H1 (cell line): ENCODE measurements at regions not wholly inside any gene's neighbourhood (a gene's known extent, or its start where the extent isn't known, plus 50 kb on each side); places are given as distances from the start of the nearest gene placed in this dataset.

Source experiments
- CTCF ChIA-PET: fragments of 300-600 bp; sonication (Branson Sonifier 250); formaldehyde crosslinking; loops from one replicate; lab custom pipeline; 2021; ENCODE audit not compliant: partially characterized antibody; lab: Charles Lee
- POLR2A ChIA-PET: fragments of 300-600 bp; sonication (Branson Sonifier 250); formaldehyde crosslinking; loops from one replicate; lab custom pipeline; 2021; ENCODE audit warnings: inconsistent platforms; ENCODE audit not compliant: partially characterized antibody; lab: Charles Lee
- DNase-seq, 2 experiments: peaks; one replicate each; pipeline versions ENCODE4 v3.0.0 to v3.0.0-alpha.2; 2010 to 2022; ENCODE audit warnings: low spot score in 2 of 2, low read depth in 1 of 2, mixed read lengths in 1 of 2
- FAIRE-seq: peaks from 2 replicates; lab custom pipeline; 2011; peaks lifted over from hg19 to GRCh38; lab: Jason Lieb, UNC
- H2AFZ ChIP-seq: 2 replicates; pipeline ENCODE4 v1.8.1; 2012; ENCODE audit warnings: low read length, inconsistent platforms
- H2AK5ac ChIP-seq: 2 replicates; pipeline ENCODE4 v1.6.1; 2013; ENCODE audit warnings: low read depth, low read length
- H2BK120ac ChIP-seq: replicated peaks from 2 replicates; pipeline ENCODE3; 2013; ENCODE audit warnings: low read depth, low read length, inconsistent platforms
- H2BK12ac ChIP-seq: 2 replicates; pipeline ENCODE4 v1.6.1; 2013; ENCODE audit warnings: low read depth, low read length
- H2BK15ac ChIP-seq: 2 replicates; pipeline ENCODE4 v1.6.1; 2013; ENCODE audit warnings: low read length
- H2BK20ac ChIP-seq: 2 replicates; pipeline ENCODE4 v1.6.1; 2013; ENCODE audit warnings: low read length
- H2BK5ac ChIP-seq: 2 replicates; pipeline ENCODE4 v1.6.1; 2013; ENCODE audit warnings: low read depth, low read length
- H3K14ac ChIP-seq: 2 replicates; pipeline ENCODE4 v1.6.1; 2013; ENCODE audit warnings: inconsistent platforms; ENCODE audit not compliant: insufficient read length
- H3K18ac ChIP-seq: 2 replicates; pipeline ENCODE4 v1.6.1; 2013; ENCODE audit warnings: low read length; ENCODE audit errors: extremely low read depth
- H3K23ac ChIP-seq: 2 replicates; pipeline ENCODE4 v1.6.1; 2013; ENCODE audit warnings: inconsistent platforms; ENCODE audit not compliant: insufficient read length
- H3K23me2 ChIP-seq: 2 replicates; pipeline ENCODE4 v1.6.1; 2013; ENCODE audit warnings: low read depth, low read length
- H3K27ac ChIP-seq: 2 replicates; pipeline ENCODE4 v1.6.1; 2011; ENCODE audit warnings: low read depth, low read length, inconsistent platforms
- H3K27me3 ChIP-seq, 4 experiments: replicated peaks in 1 of 4; 1 replicate in 1 of 4; 2 replicates in 3 of 4; pipeline versions ENCODE4 v1.6.1 to v1.8.1; 2011 to 2013; ENCODE audit warnings: low read length in 3 of 4, mild to moderate bottlenecking in 3 of 4, inconsistent platforms in 2 of 4, mixed read lengths in 2 of 4, moderate library complexity in 1 of 4; ENCODE audit not compliant: control insufficient read depth in 3 of 4, insufficient read depth in 3 of 4; ENCODE audit errors: extremely low read depth in 1 of 4
- H3K36me3 ChIP-seq, 4 experiments: 2 replicates each; pipeline versions ENCODE4 v1.6.1 to v1.8.1; 2011 to 2013; ENCODE audit warnings: mild to moderate bottlenecking in 4 of 4, low read length in 3 of 4, moderate library complexity in 2 of 4, control low read depth in 1 of 4, inconsistent platforms in 1 of 4; ENCODE audit not compliant: insufficient read depth in 4 of 4, control insufficient read depth in 2 of 4
- H3K4ac ChIP-seq: replicated peaks from 2 replicates; pipeline ENCODE3; 2013; ENCODE audit warnings: low read length, low read depth, mixed read lengths, inconsistent platforms; ENCODE audit not compliant: insufficient read length
- H3K4me1 ChIP-seq, 4 experiments: replicated peaks in 1 of 4; 1 replicate in 1 of 4; 2 replicates in 3 of 4; pipeline versions ENCODE4 v1.6.1 to v1.8.1; 2011 to 2013; ENCODE audit warnings: low read length in 3 of 4, inconsistent platforms in 2 of 4, mixed read lengths in 1 of 4; ENCODE audit not compliant: insufficient read depth in 4 of 4, control insufficient read depth in 3 of 4
- H3K4me2 ChIP-seq, 2 experiments: 2 replicates each; pipeline versions ENCODE4 v1.6.1 to v1.8.1; 2011 to 2013; ENCODE audit warnings: low read depth in 2 of 2, low read length in 2 of 2, control low read depth in 1 of 2, inconsistent platforms in 1 of 2, mild to moderate bottlenecking in 1 of 2; ENCODE audit not compliant: insufficient read depth in 1 of 2
- H3K4me3 ChIP-seq, 4 experiments: fragments of 200-600, 300-600 bp in 1 of 4; sonication (generic), shearing (Covaris generic), sonication (Bioruptor Twin) in 1 of 4; 2 replicates each; pipeline versions ENCODE4 v1.5.1 to v1.8.1; 2011 to 2016; ENCODE audit warnings: low read length in 4 of 4, low read depth in 3 of 4, control low read depth in 2 of 4, inconsistent platforms in 2 of 4, mild to moderate bottlenecking in 2 of 4, mixed read lengths in 1 of 4, moderate library complexity in 1 of 4; ENCODE audit not compliant: insufficient read depth in 2 of 4; ENCODE audit errors: extremely low read depth in 1 of 4
- H3K56ac ChIP-seq: replicated peaks from 2 replicates; pipeline ENCODE3; 2013; ENCODE audit warnings: low read depth, mild to moderate bottlenecking, mixed read lengths, low read length, inconsistent platforms; ENCODE audit not compliant: insufficient read length
- H3K79me1 ChIP-seq: 2 replicates; pipeline ENCODE4 v1.6.1; 2013; ENCODE audit warnings: low read depth, low read length, control low read depth
- H3K79me2 ChIP-seq, 2 experiments: 2 replicates each; pipeline versions ENCODE4 v1.6.1 to v1.8.1; 2012 to 2013; ENCODE audit warnings: low read length in 2 of 2, mild to moderate bottlenecking in 2 of 2, inconsistent platforms in 1 of 2; ENCODE audit not compliant: insufficient read depth in 2 of 2, control insufficient read depth in 1 of 2
- H3K9ac ChIP-seq, 4 experiments: replicated peaks in 1 of 4; 1 replicate in 1 of 4; 2 replicates in 3 of 4; pipeline versions ENCODE4 v1.6.1 to v1.8.1; 2011 to 2013; ENCODE audit warnings: low read depth in 3 of 4, low read length in 3 of 4, control low read depth in 2 of 4, mild to moderate bottlenecking in 2 of 4, moderate library complexity in 2 of 4, inconsistent platforms in 1 of 4; ENCODE audit errors: extremely low read depth in 1 of 4
- H3K9me3 ChIP-seq, 2 experiments: 2 replicates each; pipeline versions ENCODE4 v1.6.1 to v1.8.1; 2012 to 2013; ENCODE audit warnings: mild to moderate bottlenecking in 2 of 2, moderate library complexity in 2 of 2, control low read depth in 1 of 2, inconsistent platforms in 1 of 2, low read depth in 1 of 2, low read length in 1 of 2, mixed read lengths in 1 of 2; ENCODE audit not compliant: insufficient read depth in 2 of 2
- H4K20me1 ChIP-seq, 2 experiments: replicated peaks in 1 of 2; 2 replicates each; pipeline versions ENCODE3 to v1.8.1; 2011 to 2013; ENCODE audit warnings: inconsistent platforms in 2 of 2, low read length in 2 of 2, mild to moderate bottlenecking in 1 of 2; ENCODE audit not compliant: insufficient read depth in 2 of 2, control insufficient read depth in 1 of 2
- H4K5ac ChIP-seq: 2 replicates; pipeline ENCODE4 v1.6.1; 2013; ENCODE audit warnings: low read length, low read depth, mixed read lengths, inconsistent platforms; ENCODE audit not compliant: insufficient read length
- H4K8ac ChIP-seq: 2 replicates; pipeline ENCODE4 v1.8.0; 2013; ENCODE audit warnings: mild to moderate bottlenecking, moderate library complexity, low read length, inconsistent platforms; ENCODE audit not compliant: insufficient read depth; ENCODE audit errors: extremely low read depth
- H4K91ac ChIP-seq: replicated peaks from 2 replicates; pipeline ENCODE3; 2013; ENCODE audit warnings: low read length, mixed read lengths, inconsistent platforms; ENCODE audit not compliant: insufficient read length
- ATF3 ChIP-seq: IDR thresholded peaks from 2 replicates; pipeline ENCODE4 v1.6.1; 2011; ENCODE audit warnings: low read depth, mild to moderate bottlenecking, low read length; ENCODE audit not compliant: insufficient read depth
- BACH1 ChIP-seq: IDR thresholded peaks from 2 replicates; pipeline ENCODE4 v1.6.1; 2012; ENCODE audit warnings: low read length, improper control_type of control experiment
- CHD1 ChIP-seq: IDR thresholded peaks from 2 replicates; pipeline ENCODE4 v1.6.1; 2012; ENCODE audit warnings: low read depth, low read length, improper control_type of control experiment
- CHD2 ChIP-seq: IDR thresholded peaks from 2 replicates; pipeline ENCODE4 v1.6.1; 2012; ENCODE audit warnings: low read length, improper control_type of control experiment
- CREB1 ChIP-seq: IDR thresholded peaks from 2 replicates; pipeline ENCODE4 v1.6.1; 2012; ENCODE audit warnings: inconsistent platforms
- CTCF ChIP-seq, 3 experiments: IDR thresholded peaks; 1 replicate in 2 of 3; 2 replicates in 1 of 3; pipeline versions ENCODE4 v1.5.1 to v1.6.1; 2011; ENCODE audit warnings: low read length in 3 of 3, mild to moderate bottlenecking in 3 of 3, inconsistent platforms in 2 of 3, low read depth in 1 of 3, moderate library complexity in 1 of 3; ENCODE audit not compliant: insufficient read depth in 1 of 3; ENCODE audit errors: control extremely low read depth in 1 of 3
- GTF2F1 ChIP-seq: IDR thresholded peaks from 2 replicates; pipeline ENCODE4 v1.6.1; 2012; ENCODE audit warnings: low read depth, low read length, improper control_type of control experiment, borderline replicate concordance
- NANOG ChIP-seq: IDR thresholded peaks from 2 replicates; pipeline ENCODE4 v1.6.1; 2011; ENCODE audit warnings: low read length, low read depth, mild to moderate bottlenecking, inconsistent platforms; ENCODE audit not compliant: insufficient read depth, poor library complexity, severe bottlenecking
- SP2 ChIP-seq: IDR thresholded peaks from 2 replicates; pipeline ENCODE4 v1.6.1; 2012; ENCODE audit warnings: mild to moderate bottlenecking, low read length, inconsistent platforms
- SP4 ChIP-seq: IDR thresholded peaks from 2 replicates; pipeline ENCODE4 v1.6.1; 2012; ENCODE audit warnings: low read length, inconsistent platforms
- TAF1 ChIP-seq: IDR thresholded peaks from 2 replicates; pipeline ENCODE4 v1.6.1; 2011; ENCODE audit warnings: mild to moderate bottlenecking, low read depth, low read length
- WGBS, 2 experiments: shearing (Covaris generic) in 1 of 2; methylation state at CpG; one replicate each; pipeline versions ENCODE4 v1.1.6 to v1.1.7; 2013 to 2015; ENCODE audit warnings: low lambda C conversion rate in 2 of 2, mixed read lengths in 2 of 2, inconsistent platforms in 1 of 2, low coverage in 1 of 2, missing lambda C conversion rate in 1 of 2; ENCODE audit not compliant: insufficient replicate concordance in 2 of 2, insufficient coverage in 1 of 2, insufficient read length in 1 of 2; ENCODE audit errors: extremely low coverage in 1 of 2, missing lambda C conversion rate in 1 of 2; 5-methylcytosine and 5-hydroxymethylcytosine counted together

- H2BK20ac ChIP-seq: no peak overlapping the region
- no peak for TF ChIP-seq BACH1
- no peak for TF ChIP-seq NANOG
- TF ChIP-seq CHD1: no peak
- TF ChIP-seq SP2: no peak
- TF ChIP-seq CTCF (IDR thresholded peaks at IDR 0.05; ENCODE audit: control extremely low read depth in 1 of 3, insufficient read depth in 1 of 3, low read depth in 1 of 3, low read length in 3 of 3): no peak
- TF ChIP-seq GTF2F1: no peak
- TF ChIP-seq SP4: no peak
- no peak for TF ChIP-seq CHD2
- no peak for TF ChIP-seq TAF1
- no peak for TF ChIP-seq CREB1
- no peak for TF ChIP-seq ATF3
Observed at GRCh38 chr20:47962286-47962963, 177.1 kb upstream of the SULF2 start.

More at GRCh38 chr20:47962286-47962963, 177.1 kb upstream of the SULF2 start:
- Histone ChIP-seq H2AK5ac (no peak overlapping the region), H3K14ac (no peak overlapping the region), H3K4me2 (no peak overlapping the region), H2AFZ (no peak overlapping the region), H3K23ac (no peak overlapping the region), H3K9me3 (no peaks in the 10 kb centered on the region), H3K79me1 (no peaks in the 10 kb centered on the region), H3K27me3 (no peaks in the 10 kb centered on the region; a peak in 1 of 7 replicates), H3K27ac (no peak overlapping the region), H3K4me3 (no peak overlapping the region), H4K91ac (no peak overlapping the region), H4K5ac (no peak overlapping the region), H3K18ac (no peak overlapping the region), H2BK120ac (no peak overlapping the region), H3K36me3 (no peaks in the 10 kb centered on the region), H3K4me1 (peaks cover 0 to 4% (median 1%) of the 10 kb centered on the region in 4 experiments; a peak in 3 of 7 replicates), H3K9ac (no peak overlapping the region), H2BK5ac (no peak overlapping the region), H3K23me2 (no peaks in the 10 kb centered on the region), H2BK12ac (no peak overlapping the region), H2BK15ac (no peak overlapping the region), H4K20me1 (no peaks in the 10 kb centered on the region), H4K8ac (no peak overlapping the region), H3K56ac (no peak overlapping the region), H3K4ac (no peak overlapping the region), H3K79me2 (no peaks in the 10 kb centered on the region)
- WGBS, 2 experiments: 92% methylated on average over 7 of the region's 7 CpGs; no CpG with 5 or more reads in 1 of the 2 experiments
- DNase-seq (no peak), FAIRE-seq (no peak)
- ChIA-PET POLR2A (interaction anchor here (0.7 to 1.3 kb wide), 2 partner anchors 10 to 196 kb away, joined by 3 read pairs; no protein-coding TSS in a partner anchor), CTCF (interaction anchor here (0.9 to 1.2 kb wide), 4 partner anchors 13 to 237 kb away, joined by 3 read pairs; no protein-coding TSS in a partner anchor)
